ENCODE measurements at regions not wholly inside any gene's neighbourhood (a gene's known extent, or its start where the extent isn't known, plus 50 kb on each side); places are given as distances from the start of the nearest gene placed in this dataset.

DNA sequence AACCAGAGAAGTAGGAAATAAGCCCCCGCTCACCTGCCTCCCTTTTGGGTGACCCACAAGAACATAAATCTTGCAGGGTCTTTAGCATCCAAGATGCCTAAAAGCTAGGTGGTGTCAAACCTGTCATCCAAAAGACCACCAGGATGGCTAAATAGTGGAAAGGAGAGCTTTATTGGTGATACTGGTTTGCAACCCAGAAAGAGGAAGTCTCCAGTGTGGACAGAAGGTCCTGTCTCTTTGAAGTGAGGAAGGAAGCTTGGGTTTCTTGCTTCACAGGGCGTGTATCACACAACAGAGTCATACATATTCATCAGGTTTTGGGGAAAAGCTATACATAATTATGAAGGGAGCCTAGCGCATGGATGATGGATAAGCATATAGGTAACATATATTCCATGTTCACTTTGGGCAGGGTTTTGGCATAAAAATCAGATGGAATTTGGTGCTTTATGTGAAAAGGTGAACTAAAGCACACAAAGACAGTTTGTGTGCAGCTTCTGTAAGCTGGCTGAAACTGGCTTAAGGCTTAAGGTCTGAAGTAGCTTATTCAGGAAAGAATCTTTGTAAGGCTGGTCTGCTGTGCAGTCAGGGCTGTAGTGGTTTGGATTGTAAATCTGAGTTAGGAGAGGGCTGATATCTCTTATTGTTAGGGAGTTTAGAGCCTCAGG is 68.4 kb upstream of the EPCAM start:
- Histone ChIP-seq H4K20me1 (ENCODE audit: insufficient read depth) (no peaks in the 10 kb centered on the region), H3K9me3 (ENCODE audit: low read length) (no peaks in the 10 kb centered on the region), H3K9me2 (ENCODE audit: insufficient read depth, low read length) (no peaks in the 10 kb centered on the region), H3F3A (ENCODE audit: insufficient read depth, low read length, poor library complexity, severe bottlenecking) (no peaks in the 10 kb centered on the region), H3K4me2 (ENCODE audit: low read length) (no peak overlapping the region), H3K27me3 (ENCODE audit: insufficient read depth, low read depth, low read length) (no peaks in the 10 kb centered on the region), H3K4me3 (ENCODE audit: low read length) (no peak overlapping the region), H3K36me3 (ENCODE audit: insufficient read depth, low read length) (no peaks in the 10 kb centered on the region), H3K9ac (ENCODE audit: low read length) (no peak overlapping the region), H2AFZ (ENCODE audit: low read depth, low read length) (no peak overlapping the region), H3K27ac (ENCODE audit: low read length) (no peak overlapping the region), H3K79me2 (replicated peaks; ENCODE audit: insufficient read depth, low read length) (no peaks in the 10 kb centered on the region)
- no peak for TF ChIP-seq TAF1 (IDR thresholded peaks at IDR 0.05; ENCODE audit: low read depth)

DNA sequence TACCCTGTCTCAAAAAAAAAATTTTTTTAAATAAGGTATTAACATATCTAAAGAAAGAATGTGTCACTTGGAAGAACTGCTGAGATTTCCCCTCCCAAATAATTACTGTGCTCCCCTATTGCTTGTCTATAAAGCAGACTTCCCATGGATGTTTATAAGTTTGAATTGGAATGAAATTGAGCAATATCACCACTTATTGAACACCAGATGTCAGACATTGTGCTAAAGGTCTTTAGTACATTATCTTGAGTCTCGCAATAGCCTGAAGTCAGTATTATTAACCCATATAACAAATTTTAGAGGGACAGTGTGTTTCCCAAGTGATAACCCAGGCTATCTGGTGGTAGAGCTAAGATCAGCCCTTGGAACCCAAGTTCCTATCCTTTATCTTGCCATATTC is 69.0 kb upstream of the EPCAM start:
- Histone ChIP-seq H3K4me3 (ENCODE audit: low read length) (no peak overlapping the region), H3K27ac (ENCODE audit: low read length) (no peak overlapping the region), H4K20me1 (ENCODE audit: insufficient read depth) (no peaks in the 10 kb centered on the region), H3K4me2 (ENCODE audit: low read length) (no peak overlapping the region), H2AFZ (ENCODE audit: low read depth, low read length) (no peak overlapping the region), H3K36me3 (ENCODE audit: insufficient read depth, low read length) (no peaks in the 10 kb centered on the region), H3K79me2 (replicated peaks; ENCODE audit: insufficient read depth, low read length) (no peaks in the 10 kb centered on the region), H3K9me3 (ENCODE audit: low read length) (no peaks in the 10 kb centered on the region), H3K27me3 (ENCODE audit: insufficient read depth, low read depth, low read length) (no peaks in the 10 kb centered on the region), H3F3A (ENCODE audit: insufficient read depth, low read length, poor library complexity, severe bottlenecking) (no peaks in the 10 kb centered on the region), H3K9me2 (ENCODE audit: insufficient read depth, low read length) (no peaks in the 10 kb centered on the region), H3K9ac (ENCODE audit: low read length) (no peak overlapping the region)
- no peak for TF ChIP-seq TAF1 (IDR thresholded peaks at IDR 0.05; ENCODE audit: low read depth)
- no peak for TF ChIP-seq EZH2 (IDR thresholded peaks at IDR 0.05; ENCODE audit: borderline replicate concordance, insufficient read depth, low read length, poor library complexity, severe bottlenecking)
- no peak for TF ChIP-seq POLR2AphosphoS5 (IDR thresholded peaks at IDR 0.05)
- no peak for TF ChIP-seq RAD21 (conservative IDR thresholded peaks at IDR 0.05)
- TF ChIP-seq EP300 (conservative IDR thresholded peaks at IDR 0.05; ENCODE audit: poor library complexity, severe bottlenecking) = no peak
- no peak for TF ChIP-seq CTCF (IDR thresholded peaks at IDR 0.05; ENCODE audit: poor library complexity, severe bottlenecking)
- no peak for TF ChIP-seq SMC3 (conservative IDR thresholded peaks at IDR 0.05; ENCODE audit: poor library complexity)
- no peak for TF ChIP-seq REST (IDR thresholded peaks at IDR 0.05; ENCODE audit: borderline replicate concordance)
- no peak for TF ChIP-seq MXI1 (conservative IDR thresholded peaks at IDR 0.05; ENCODE audit: poor library complexity, severe bottlenecking)

All from neural cell (in vitro differentiated cells).